ENCODE measurements at regions not wholly inside any gene's neighbourhood (a gene's known extent, or its start where the extent isn't known, plus 50 kb on each side); places are given as distances from the start of the nearest gene placed in this dataset.

DNA sequence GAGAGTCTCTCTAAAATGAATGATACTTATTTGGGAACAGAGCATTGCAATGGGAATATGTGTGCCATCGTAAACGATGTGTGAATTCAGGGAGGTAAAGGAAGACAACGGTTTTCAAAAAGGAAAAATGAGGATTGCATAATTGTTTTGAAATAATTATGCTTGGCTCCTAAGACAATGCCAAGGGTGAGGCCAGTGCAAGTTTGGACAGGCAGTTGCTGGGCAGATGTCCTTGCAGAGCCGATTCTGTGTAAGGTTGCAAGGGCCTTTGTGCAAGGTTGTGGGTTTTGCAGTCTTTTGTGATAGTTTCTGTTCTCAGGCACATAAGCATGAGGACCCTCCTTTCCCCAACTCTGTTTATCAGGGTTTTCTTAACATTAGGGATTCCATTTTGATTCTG lies 70.0 kb upstream of the ZNF236 start:
- no peak overlapping the region for H3K4me3 ChIP-seq (ENCODE audit: insufficient read depth, low read depth, low read length)
- no peaks in the 10 kb centered on the region for H3K9me1 ChIP-seq (ENCODE audit: insufficient read depth, low read length)
- no peak overlapping the region for H3K4me2 ChIP-seq (ENCODE audit: low read depth, low read length)
- H3K79me1 ChIP-seq (ENCODE audit: low read depth in 1 of 2, low read length in 2 of 2) = no peaks in the 10 kb centered on the region
- H3K23ac ChIP-seq (ENCODE audit: low read depth, low read length) = no peak overlapping the region
- H4K5ac ChIP-seq (ENCODE audit: low read depth, low read length) = no peak overlapping the region
- no peak for TF ChIP-seq SMC3 (IDR thresholded peaks at IDR 0.05; ENCODE audit: low read depth, low read length)
- TF ChIP-seq POLR2A (IDR thresholded peaks at IDR 0.05; ENCODE audit: low read depth, low read length) = no peak
- TF ChIP-seq BHLHE40 (IDR thresholded peaks at IDR 0.05; ENCODE audit: low read depth, low read length) = no peak
- TF ChIP-seq, protein P1, sequence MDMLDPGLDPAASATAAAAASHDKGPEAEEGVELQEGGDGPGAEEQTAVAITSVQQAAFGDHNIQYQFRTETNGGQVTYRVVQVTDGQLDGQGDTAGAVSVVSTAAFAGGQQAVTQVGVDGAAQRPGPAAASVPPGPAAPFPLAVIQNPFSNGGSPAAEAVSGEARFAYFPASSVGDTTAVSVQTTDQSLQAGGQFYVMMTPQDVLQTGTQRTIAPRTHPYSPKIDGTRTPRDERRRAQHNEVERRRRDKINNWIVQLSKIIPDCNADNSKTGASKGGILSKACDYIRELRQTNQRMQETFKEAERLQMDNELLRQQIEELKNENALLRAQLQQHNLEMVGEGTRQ (IDR thresholded peaks at IDR 0.05; ENCODE audit: low read depth, low read length) = no peak
- no peak for TF ChIP-seq RAD21 (IDR thresholded peaks at IDR 0.05; ENCODE audit: low read length)
- intact Hi-C loops (cut with micrococcal nuclease) = no loop called here
- H2AFZ ChIP-seq (replicated peaks; ENCODE audit: low read length, poor library complexity) = no peak overlapping the region
- no peak overlapping the region for H3K14ac ChIP-seq (replicated peaks; ENCODE audit: low read depth, low read length)
- no peaks in the 10 kb centered on the region for H3K4me1 ChIP-seq (ENCODE audit: control insufficient read depth, insufficient read depth, low read length)
- ChIA-PET POLR2A (ENCODE audit: unreplicated experiment) (no interaction called here), CTCF (no interaction called here)
- no peak overlapping the region for H3K18ac ChIP-seq (ENCODE audit: low read depth, low read length)
- no peak overlapping the region for H4K8ac ChIP-seq (ENCODE audit: low read depth in 2 of 2, low read length in 2 of 2)
- in situ Hi-C loops (cut with MboI; ENCODE audit: low sequenced_read_pairs) = no loop called here
- no peak overlapping the region for H4K91ac ChIP-seq (ENCODE audit: insufficient read depth, low read depth, low read length)
- H2BK15ac ChIP-seq (ENCODE audit: low read depth, low read length) = no peak overlapping the region
- no peak overlapping the region for H3K4ac ChIP-seq (ENCODE audit: low read depth, low read length)
- no peak overlapping the region for H2BK120ac ChIP-seq (ENCODE audit: low read depth, low read length)
- H2BK5ac ChIP-seq (ENCODE audit: low read depth, low read length, poor library complexity, severe bottlenecking) = no peak overlapping the region
- H3K9ac ChIP-seq (ENCODE audit: low read depth, low read length) = no peak overlapping the region
- no peak for ATAC-seq (ENCODE audit: low read depth)
- no peak overlapping the region for H3K27ac ChIP-seq (ENCODE audit: insufficient read depth, low read length)
- H3K9me3 ChIP-seq (ENCODE audit: control insufficient read depth, insufficient read depth, low read length) = peaks cover 8% of the 10 kb centered on the region
- dilution Hi-C loops (cut with HindIII; ENCODE audit: low sequenced_read_pairs, unreplicated experiment) = no loop called here
- no peak overlapping the region for H2AK5ac ChIP-seq (ENCODE audit: low read depth, low read length)
- no peaks in the 10 kb centered on the region for H3K27me3 ChIP-seq (ENCODE audit: control insufficient read depth, insufficient read depth, low read length)
- H2AK9ac ChIP-seq (replicated peaks; ENCODE audit: low read depth, low read length, poor library complexity) = no peak overlapping the region
- no peak overlapping the region for H3K56ac ChIP-seq (ENCODE audit: extremely low read depth, insufficient read depth, low read length)
- WGBS, 2 experiments (ENCODE audit: extremely low coverage in 2 of 2, insufficient read length in 1 of 2) = 65% methylated on average over 3 of the region's 4 CpGs; no CpG with 5 or more reads in 1 of the 2 experiments
- BruUV-seq (replicated peaks) = no TSS peak
- H2BK20ac ChIP-seq (ENCODE audit: low read depth, low read length) = no peak overlapping the region
- no peak for DNase-seq
- H3K36me3 ChIP-seq (ENCODE audit: control insufficient read depth, insufficient read depth, low read length) = no peaks in the 10 kb centered on the region
- no peaks in the 10 kb centered on the region for H4K20me1 ChIP-seq (ENCODE audit: insufficient read depth, low read length)

Data from IMR-90 (cell line).